GM18909 (cell line): ENCODE measurements at regions not wholly inside any gene's neighbourhood (a gene's known extent, or its start where the extent isn't known, plus 50 kb on each side); places are given as distances from the start of the nearest gene placed in this dataset.

ENCODE experiments used
- ATAC-seq: cut with Tn5 transposase; IDR thresholded peaks from one replicate; pipeline ENCODE4 v1.9.1; 2021; ENCODE audit warnings: mild to moderate bottlenecking; ENCODE audit not compliant: unreplicated experiment, poor library complexity

GRCh38 chr5:15222156-15222555 is 277.8 kb upstream of the FBXL7 start:
- ATAC-seq, result no peak

- no peak for ATAC-seq
These were observed 279.3 kb upstream of the FBXL7 start for GRCh38 chr5:15220642-15221173.

DNA sequence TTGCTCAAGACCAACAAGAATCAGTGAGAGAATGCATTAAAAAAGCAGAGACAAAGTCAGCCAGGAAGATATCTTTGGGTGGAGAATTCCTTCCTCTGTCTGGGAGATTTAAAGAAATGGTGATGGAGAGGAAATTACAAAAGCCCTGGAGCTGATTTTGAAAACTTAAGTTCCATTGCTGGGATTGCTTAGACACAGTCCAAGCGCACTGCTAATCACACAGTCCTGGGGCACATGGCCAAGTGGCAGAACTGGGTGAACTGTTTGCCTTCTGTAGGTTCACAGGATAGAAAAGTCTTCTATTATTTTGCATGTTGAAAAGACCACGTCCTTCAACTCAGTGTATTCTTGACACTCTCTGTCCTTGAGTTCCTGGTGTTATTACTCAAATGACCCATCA is 284.9 kb upstream of the FBXL7 start:
- no peak for ATAC-seq

DNA sequence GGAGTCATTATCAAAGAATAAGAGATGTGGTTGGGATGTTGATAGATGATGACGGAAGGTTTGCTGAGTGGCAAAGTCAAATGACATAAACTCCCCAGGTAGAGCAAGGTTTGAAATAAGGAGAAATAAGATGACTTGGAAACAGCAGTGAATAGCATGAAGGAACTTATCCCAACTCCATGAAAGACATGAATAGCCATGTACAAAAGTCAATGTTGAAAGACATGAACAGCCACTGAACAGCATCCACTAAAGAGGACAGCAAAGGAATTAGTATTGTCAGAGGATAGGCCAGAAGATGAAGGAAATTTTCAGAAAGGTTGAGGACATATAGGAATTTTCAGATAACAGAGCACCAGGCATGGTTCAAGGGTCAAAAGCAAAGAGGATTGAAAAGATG is 286.0 kb upstream of the FBXL7 start:
- no peak for ATAC-seq

- no peak for ATAC-seq
These were observed 290.8 kb upstream of the FBXL7 start for GRCh38 chr5:15209053-15209762.

DNA sequence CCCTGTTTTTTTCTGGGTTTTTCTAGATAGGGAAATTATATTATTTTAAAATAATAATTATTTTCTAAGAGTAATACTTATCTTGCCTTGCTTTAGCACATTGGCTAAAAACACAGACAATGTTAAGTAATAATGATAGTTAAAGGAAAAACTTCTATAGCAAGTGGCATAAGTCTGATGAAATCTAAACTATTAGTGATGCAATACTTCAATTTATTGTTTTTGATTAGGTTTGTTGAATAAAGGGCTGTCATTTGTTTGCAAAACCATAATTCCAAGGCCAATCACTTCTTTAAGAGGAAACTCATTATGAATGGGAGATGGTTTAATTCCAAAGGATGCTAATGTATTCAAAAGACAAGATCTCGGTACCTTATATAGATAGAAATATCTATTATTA is 293.8 kb upstream of the FBXL7 start:
- ATAC-seq, result no peak

DNA sequence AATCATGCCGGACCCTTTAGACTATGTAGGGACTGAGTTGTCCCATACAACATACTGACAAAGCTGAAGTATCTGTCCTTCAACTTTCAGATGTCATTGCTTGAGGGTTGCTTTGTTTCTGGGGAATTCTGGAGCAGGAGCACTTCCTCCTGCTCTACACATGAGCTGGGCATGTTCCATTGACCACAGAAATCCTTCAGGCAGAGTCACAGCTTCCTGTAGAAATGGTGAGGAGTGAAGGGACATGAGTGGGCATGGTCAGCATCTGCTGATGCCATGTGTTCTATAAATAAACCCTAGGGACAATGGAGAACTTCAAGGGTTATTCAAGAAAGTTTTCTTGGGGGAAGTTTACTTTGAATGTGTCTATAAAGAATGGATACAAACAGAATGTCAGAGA is 296.6 kb upstream of the FBXL7 start:
- no peak for ATAC-seq

DNA sequence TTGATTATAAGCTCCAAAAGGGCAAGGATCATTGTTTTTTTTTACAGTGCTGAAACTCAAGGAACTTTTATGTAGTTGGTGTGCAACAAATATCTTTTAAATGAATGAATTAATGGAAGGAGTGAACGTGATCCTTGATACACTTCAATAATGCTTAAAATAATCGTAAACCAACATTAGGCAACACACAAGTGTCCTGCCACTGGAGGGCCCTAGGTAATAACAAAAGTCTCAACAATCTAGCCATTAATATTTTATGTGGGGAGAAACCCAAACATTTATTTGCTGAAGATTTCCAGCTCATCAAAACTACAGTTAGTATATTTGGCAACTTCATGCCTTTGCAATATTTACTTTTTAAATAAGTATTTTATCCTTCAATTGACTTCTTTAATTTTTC is 309.0 kb upstream of the FBXL7 start:
- ATAC-seq, result no peak

DNA sequence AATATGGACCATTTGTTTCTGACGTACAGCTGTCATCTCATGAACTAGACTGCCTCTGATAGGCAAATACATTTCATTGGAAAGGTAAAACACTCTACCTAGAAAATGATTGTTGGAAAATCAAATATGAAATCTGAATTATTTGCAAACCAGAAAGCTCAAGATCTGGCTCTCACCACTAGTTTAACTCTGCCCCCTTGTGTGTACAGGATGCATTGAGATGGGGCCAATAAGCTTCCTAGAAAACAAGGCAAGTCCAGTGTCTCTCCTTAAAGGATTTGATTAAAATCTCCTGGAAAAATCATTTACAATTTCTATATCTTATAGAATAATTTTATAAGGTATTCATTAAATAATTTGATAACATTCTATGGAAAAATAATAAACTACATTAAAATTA is 311.9 kb upstream of the ANKH start:
- no peak for ATAC-seq

DNA sequence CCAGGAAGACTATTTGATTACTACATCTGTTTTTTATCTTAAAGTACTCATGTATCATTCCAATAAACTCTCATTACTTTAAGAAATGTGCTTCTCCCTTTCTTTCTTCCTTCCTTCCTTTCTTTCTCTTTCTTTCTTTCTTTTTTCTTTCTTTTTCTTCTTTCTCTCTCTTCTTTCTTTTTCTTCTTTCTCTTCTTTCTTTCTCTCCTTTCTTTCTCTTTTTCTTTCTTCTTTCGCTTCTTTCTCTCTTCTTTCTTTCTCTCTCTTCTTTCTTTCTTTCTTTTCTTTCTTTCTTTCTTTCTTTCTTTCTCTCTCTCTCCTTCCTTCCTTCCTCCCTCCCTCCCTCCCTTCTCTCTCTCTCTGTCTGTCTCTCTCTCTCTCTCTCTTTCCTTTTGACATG is 298.6 kb upstream of the ANKH start:
- ATAC-seq, result no peak

DNA sequence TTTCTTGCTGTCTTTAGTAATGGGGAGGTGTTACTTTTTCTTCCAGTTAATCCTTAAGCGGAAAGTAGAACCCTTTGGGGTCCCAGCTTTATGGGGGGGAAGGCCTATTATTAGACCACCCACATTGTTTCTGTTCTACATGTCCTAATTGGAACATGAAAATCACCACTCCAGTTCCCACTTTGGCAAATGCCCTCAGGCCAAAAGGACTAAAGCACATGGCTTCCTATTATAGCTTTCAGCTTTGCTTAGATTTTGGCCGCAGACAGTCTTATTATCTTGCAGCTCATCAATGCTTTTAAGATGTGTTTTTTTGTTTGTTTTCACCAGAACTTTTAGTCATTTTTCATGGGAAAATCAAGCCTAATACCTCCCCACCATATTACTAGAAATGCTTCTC is 296.8 kb upstream of the ANKH start:
- ATAC-seq, result no peak

GRCh38 chr5:15160091-15160490 is 288.5 kb upstream of the ANKH start:
- no peak for ATAC-seq

GRCh38 chr5:15159606-15160005 is 288.0 kb upstream of the ANKH start:
- no peak for ATAC-seq

GRCh38 chr5:15142458-15142857 is 270.9 kb upstream of the ANKH start:
- ATAC-seq, result no peak

GRCh38 chr5:15137414-15137813 is 265.8 kb upstream of the ANKH start:
- no peak for ATAC-seq

DNA sequence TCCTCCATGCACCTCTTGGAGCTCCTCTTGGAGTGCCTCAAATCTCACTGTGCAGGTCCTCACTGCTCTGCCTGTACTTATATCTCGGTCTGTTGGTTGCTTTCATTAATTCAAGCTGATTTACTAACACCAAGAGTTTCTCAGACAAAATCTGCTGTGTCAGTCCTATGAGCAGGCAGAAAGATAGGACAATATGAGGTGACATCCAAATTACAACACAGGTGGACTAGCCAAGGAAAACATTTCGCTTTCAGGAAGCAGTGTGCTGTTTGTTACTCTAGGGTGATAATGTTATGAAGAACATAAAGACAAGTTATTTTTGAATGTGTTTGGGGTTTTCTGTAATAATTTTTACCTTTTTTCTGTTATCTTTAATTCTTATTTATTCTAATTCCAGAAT is 264.1 kb upstream of the ANKH start:
- no peak for ATAC-seq

GRCh38 chr5:15133456-15133965 is 261.9 kb upstream of the ANKH start:
- no peak for ATAC-seq

DNA sequence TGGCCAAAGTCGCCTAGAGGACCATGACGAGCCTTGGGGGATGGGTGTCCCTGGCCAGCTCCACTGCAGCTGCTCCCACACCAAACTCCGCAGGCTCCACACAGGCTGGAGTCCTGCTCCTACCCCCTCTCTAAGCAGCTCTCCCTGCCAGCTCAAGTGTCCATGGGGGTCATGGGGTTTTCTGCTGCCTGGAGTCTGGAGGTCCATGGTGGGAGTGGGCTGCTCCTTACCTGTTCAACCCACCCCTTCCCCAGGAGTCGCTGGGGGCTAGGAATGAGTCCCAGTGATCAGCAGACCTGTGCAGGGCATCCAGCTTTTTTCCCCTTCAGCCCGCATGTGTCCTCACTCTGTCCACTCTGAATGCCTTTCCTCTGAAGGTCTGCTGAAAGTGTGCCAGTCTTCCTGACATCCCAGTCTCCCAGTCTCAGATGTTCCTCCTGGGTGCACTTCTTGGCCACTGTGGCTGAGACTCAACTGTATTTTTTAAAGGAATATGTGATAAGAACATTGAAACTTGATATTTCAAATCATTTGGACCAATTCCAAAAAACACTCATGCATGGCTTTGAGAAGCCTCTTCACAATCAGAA is 261.3 kb upstream of the ANKH start:
- no peak for ATAC-seq

DNA sequence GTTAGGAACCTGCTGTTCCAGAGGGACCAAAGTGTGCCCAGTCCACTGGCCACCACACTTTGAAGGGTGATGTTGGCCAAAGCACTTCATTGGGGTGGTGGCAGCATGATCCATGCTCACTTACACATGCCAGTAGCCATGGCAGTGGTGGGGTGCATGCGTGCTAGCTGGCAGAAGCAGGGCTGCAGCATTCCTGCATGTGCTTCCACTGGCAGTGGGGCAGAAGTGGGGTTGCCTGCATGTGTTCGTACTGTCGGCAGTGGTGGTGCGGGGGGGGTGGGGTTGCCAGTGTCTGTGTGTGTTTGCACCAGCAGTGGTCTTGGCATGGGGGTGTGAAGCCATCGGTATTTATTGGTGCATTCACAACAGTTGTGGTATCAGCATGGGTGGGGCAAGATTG is 260.3 kb upstream of the ANKH start:
- no peak for ATAC-seq

- no peak for ATAC-seq
These were observed 253.4 kb upstream of the ANKH start for GRCh38 chr5:15124871-15125568.

DNA sequence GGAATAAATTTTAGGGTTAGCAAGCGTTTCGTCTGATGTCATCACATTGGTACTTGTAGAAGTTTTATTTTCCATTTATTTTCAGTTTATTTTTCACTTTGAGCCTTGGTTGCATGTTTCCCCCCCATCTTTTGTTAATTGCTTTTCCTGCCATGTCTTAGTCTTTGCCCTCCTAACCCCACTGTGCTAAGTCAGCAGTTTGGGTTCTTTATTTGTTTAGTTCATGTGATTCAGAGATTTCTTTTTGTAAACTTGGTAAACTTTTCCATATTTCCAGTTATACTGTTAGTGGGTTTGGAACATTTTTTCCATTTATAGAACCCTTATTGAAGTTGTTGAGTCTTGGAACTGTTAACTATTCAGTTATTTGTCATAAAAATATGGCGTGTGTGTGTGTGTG is 252.9 kb upstream of the ANKH start:
- no peak for ATAC-seq
